ENCODE measurements at regions not wholly inside any gene's neighbourhood (a gene's known extent, or its start where the extent isn't known, plus 50 kb on each side); places are given as distances from the start of the nearest gene placed in this dataset.

GRCh38 chr5:109917154-109917546, 227.4 kb downstream of the MAN2A1 start:
- no peak for DNase-seq (ENCODE audit: low read depth in 4 of 4, low spot score in 1 of 4)

- no peak for DNase-seq (ENCODE audit: low read depth in 4 of 4, low spot score in 1 of 4)
Measured at GRCh38 chr5:109917966-109918365, 228.2 kb downstream of the MAN2A1 start.

GRCh38 chr5:109920736-109921135, 231.0 kb downstream of the MAN2A1 start:
- no peak for DNase-seq (ENCODE audit: low read depth in 4 of 4, low spot score in 1 of 4)

GRCh38 chr5:109921735-109922380, 232.1 kb downstream of the MAN2A1 start:
- DNase-seq (ENCODE audit: low read depth in 4 of 4, low spot score in 1 of 4) = no peak

GRCh38 chr5:109922381-109922995, 232.8 kb downstream of the MAN2A1 start:
- DNase-seq (ENCODE audit: low read depth in 4 of 4, low spot score in 1 of 4) = no peak

GRCh38 chr5:109923205-109923604, 233.5 kb downstream of the MAN2A1 start:
- DNase-seq (ENCODE audit: low read depth in 4 of 4, low spot score in 1 of 4) = no peak

- no peak for DNase-seq (ENCODE audit: low read depth in 4 of 4, low spot score in 1 of 4)
Measured at GRCh38 chr5:109924237-109925107, 234.7 kb downstream of the MAN2A1 start.

GRCh38 chr5:109927639-109928038, 237.9 kb downstream of the MAN2A1 start:
- DNase-seq (ENCODE audit: low read depth in 4 of 4, low spot score in 1 of 4) = no peak

GRCh38 chr5:109928046-109928445, 238.3 kb downstream of the MAN2A1 start:
- DNase-seq (ENCODE audit: low read depth in 4 of 4, low spot score in 1 of 4) = no peak

- no peak for DNase-seq (ENCODE audit: low read depth in 4 of 4, low spot score in 1 of 4)
Measured at GRCh38 chr5:109928811-109929210, 239.1 kb downstream of the MAN2A1 start.

GRCh38 chr5:109929376-109929775, 239.6 kb downstream of the MAN2A1 start:
- DNase-seq (ENCODE audit: low read depth in 4 of 4, low spot score in 1 of 4) = no peak

- no peak for DNase-seq (ENCODE audit: low read depth in 4 of 4, low spot score in 1 of 4)
Measured at GRCh38 chr5:109929911-109930310, 240.2 kb downstream of the MAN2A1 start.

GRCh38 chr5:109931049-109931780, 241.5 kb downstream of the MAN2A1 start:
- DNase-seq (ENCODE audit: low read depth in 4 of 4, low spot score in 1 of 4) = no peak

- no peak for DNase-seq (ENCODE audit: low read depth in 4 of 4, low spot score in 1 of 4)
Measured at GRCh38 chr5:109935833-109936490, 246.2 kb downstream of the MAN2A1 start.

- DNase-seq (ENCODE audit: low read depth in 4 of 4, low spot score in 1 of 4) = no peak
Measured at GRCh38 chr5:109936996-109937395, 247.3 kb downstream of the MAN2A1 start.

GRCh38 chr5:109937951-109938350, 248.2 kb downstream of the MAN2A1 start:
- DNase-seq (ENCODE audit: low read depth in 4 of 4, low spot score in 1 of 4) = no peak

GRCh38 chr5:109938453-109938852, 248.7 kb downstream of the MAN2A1 start:
- DNase-seq (ENCODE audit: low read depth in 4 of 4, low spot score in 1 of 4) = no peak

GRCh38 chr5:109939116-109939682, 249.5 kb downstream of the MAN2A1 start:
- DNase-seq (ENCODE audit: low read depth in 4 of 4, low spot score in 1 of 4) = no peak

GRCh38 chr5:109942646-109943045, 252.9 kb downstream of the MAN2A1 start:
- no peak for DNase-seq (ENCODE audit: low read depth in 4 of 4, low spot score in 1 of 4)

GRCh38 chr5:109943701-109944235, 254.0 kb downstream of the MAN2A1 start:
- no peak for DNase-seq (ENCODE audit: low read depth in 4 of 4, low spot score in 1 of 4)
